ENCODE measurements at regions not wholly inside any gene's neighbourhood (a gene's known extent, or its start where the extent isn't known, plus 50 kb on each side); places are given as distances from the start of the nearest gene placed in this dataset.

GRCh38 chr2:105158002-105158401 is 83.5 kb upstream of the GPR45 start:
- DNase-seq (no peak), ATAC-seq (ENCODE audit: low read depth) (no peak)
- Histone ChIP-seq H4K5ac (ENCODE audit: low read depth, low read length) (no peak overlapping the region), H2BK15ac (ENCODE audit: low read depth, low read length) (no peak overlapping the region), H3K18ac (ENCODE audit: low read depth, low read length) (no peak overlapping the region), H2AK9ac (replicated peaks; ENCODE audit: low read depth, low read length, poor library complexity) (no peak overlapping the region), H3K36me3 (ENCODE audit: control insufficient read depth, insufficient read depth, low read length) (no peaks in the 10 kb centered on the region), H3K27ac (ENCODE audit: insufficient read depth, low read length) (no peak overlapping the region), H2BK5ac (ENCODE audit: low read depth, low read length, poor library complexity, severe bottlenecking) (no peak overlapping the region), H3K9me3 (ENCODE audit: control insufficient read depth, insufficient read depth, low read length) (no peaks in the 10 kb centered on the region), H4K8ac (ENCODE audit: low read depth in 2 of 2, low read length in 2 of 2) (no peak overlapping the region), H4K91ac (ENCODE audit: insufficient read depth, low read depth, low read length) (no peak overlapping the region), H2AFZ (replicated peaks; ENCODE audit: low read length, poor library complexity) (no peak overlapping the region), H3K27me3 (ENCODE audit: control insufficient read depth, insufficient read depth, low read length) (no peaks in the 10 kb centered on the region), H3K14ac (replicated peaks; ENCODE audit: low read depth, low read length) (no peak overlapping the region), H4K20me1 (ENCODE audit: insufficient read depth, low read length) (no peaks in the 10 kb centered on the region), H2BK20ac (ENCODE audit: low read depth, low read length) (no peak overlapping the region), H3K4me2 (ENCODE audit: low read depth, low read length) (no peak overlapping the region), H3K9me1 (ENCODE audit: insufficient read depth, low read length) (no peaks in the 10 kb centered on the region), H3K56ac (ENCODE audit: extremely low read depth, insufficient read depth, low read length) (no peak overlapping the region), H3K4me1 (ENCODE audit: control insufficient read depth, insufficient read depth, low read length) (no peaks in the 10 kb centered on the region), H3K4ac (ENCODE audit: low read depth, low read length) (no peak overlapping the region), H3K79me1 (ENCODE audit: low read depth in 1 of 2, low read length in 2 of 2) (no peaks in the 10 kb centered on the region), H2BK120ac (ENCODE audit: low read depth, low read length) (no peak overlapping the region), H3K23ac (ENCODE audit: low read depth, low read length) (no peak overlapping the region), H2AK5ac (ENCODE audit: low read depth, low read length) (no peak overlapping the region), H3K9ac (ENCODE audit: low read depth, low read length) (no peak overlapping the region), H3K4me3 (ENCODE audit: insufficient read depth, low read depth, low read length) (no peak overlapping the region)
- dilution Hi-C loops (cut with HindIII; ENCODE audit: low sequenced_read_pairs, unreplicated experiment) (no loop called here), in situ Hi-C loops (cut with MboI; ENCODE audit: low sequenced_read_pairs) (no loop called here), intact Hi-C loops (cut with micrococcal nuclease) (no loop called here)
- no TSS peak for BruUV-seq (replicated peaks)
- POLR2A ChIA-PET (ENCODE audit: unreplicated experiment) = no interaction called here
- CTCF ChIA-PET = no interaction called here
- TF ChIP-seq CTCF (conservative IDR thresholded peaks at IDR 0.05; ENCODE audit: low read depth, low read length) (no peak), MAFK (IDR thresholded peaks at IDR 0.05; ENCODE audit: low read depth, low read length) (no peak), USF2 (IDR thresholded peaks at IDR 0.05; ENCODE audit: low read depth, low read length) (no peak), RFX5 (IDR thresholded peaks at IDR 0.05; ENCODE audit: low read depth, low read length) (no peak), MXI1 (IDR thresholded peaks at IDR 0.05; ENCODE audit: borderline replicate concordance, low read depth, low read length) (no peak)
